ENCODE measurements at regions not wholly inside any gene's neighbourhood (a gene's known extent, or its start where the extent isn't known, plus 50 kb on each side); places are given as distances from the start of the nearest gene placed in this dataset.

GRCh38 chr13:43965459-43965845 lies 85.7 kb downstream of the LACC1 start:
- TF ChIP-seq CTCF (conservative IDR thresholded peaks at IDR 0.05; ENCODE audit: low read depth in 2 of 2) (no peak), EZH2 (IDR thresholded peaks at IDR 0.05; ENCODE audit: low read depth, unreplicated experiment) (no peak), CREB1 (CRISPR knock-in tag; IDR thresholded peaks at IDR 0.05; ENCODE audit: low read depth) (no peak), EZH2phosphoT487 (IDR thresholded peaks at IDR 0.05; ENCODE audit: unreplicated experiment) (no peak), STAT1 (IDR thresholded peaks at IDR 0.05; ENCODE audit: unreplicated experiment) (no peak), POLR2AphosphoS5 (IDR thresholded peaks at IDR 0.05; ENCODE audit: low read depth) (no peak), ZNF331 (CRISPR knock-in tag; IDR thresholded peaks at IDR 0.05; ENCODE audit: low read depth) (no peak), JUNB (IDR thresholded peaks at IDR 0.05; ENCODE audit: unreplicated experiment) (no peak), ZNF114 (CRISPR knock-in tag; IDR thresholded peaks at IDR 0.05) (no peak)
- TF ChIP-seq, protein P1, sequence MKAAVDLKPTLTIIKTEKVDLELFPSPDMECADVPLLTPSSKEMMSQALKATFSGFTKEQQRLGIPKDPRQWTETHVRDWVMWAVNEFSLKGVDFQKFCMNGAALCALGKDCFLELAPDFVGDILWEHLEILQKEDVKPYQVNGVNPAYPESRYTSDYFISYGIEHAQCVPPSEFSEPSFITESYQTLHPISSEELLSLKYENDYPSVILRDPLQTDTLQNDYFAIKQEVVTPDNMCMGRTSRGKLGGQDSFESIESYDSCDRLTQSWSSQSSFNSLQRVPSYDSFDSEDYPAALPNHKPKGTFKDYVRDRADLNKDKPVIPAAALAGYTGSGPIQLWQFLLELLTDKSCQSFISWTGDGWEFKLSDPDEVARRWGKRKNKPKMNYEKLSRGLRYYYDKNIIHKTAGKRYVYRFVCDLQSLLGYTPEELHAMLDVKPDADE (IDR thresholded peaks at IDR 0.05): no peak
- TF ChIP-seq, protein P2, sequence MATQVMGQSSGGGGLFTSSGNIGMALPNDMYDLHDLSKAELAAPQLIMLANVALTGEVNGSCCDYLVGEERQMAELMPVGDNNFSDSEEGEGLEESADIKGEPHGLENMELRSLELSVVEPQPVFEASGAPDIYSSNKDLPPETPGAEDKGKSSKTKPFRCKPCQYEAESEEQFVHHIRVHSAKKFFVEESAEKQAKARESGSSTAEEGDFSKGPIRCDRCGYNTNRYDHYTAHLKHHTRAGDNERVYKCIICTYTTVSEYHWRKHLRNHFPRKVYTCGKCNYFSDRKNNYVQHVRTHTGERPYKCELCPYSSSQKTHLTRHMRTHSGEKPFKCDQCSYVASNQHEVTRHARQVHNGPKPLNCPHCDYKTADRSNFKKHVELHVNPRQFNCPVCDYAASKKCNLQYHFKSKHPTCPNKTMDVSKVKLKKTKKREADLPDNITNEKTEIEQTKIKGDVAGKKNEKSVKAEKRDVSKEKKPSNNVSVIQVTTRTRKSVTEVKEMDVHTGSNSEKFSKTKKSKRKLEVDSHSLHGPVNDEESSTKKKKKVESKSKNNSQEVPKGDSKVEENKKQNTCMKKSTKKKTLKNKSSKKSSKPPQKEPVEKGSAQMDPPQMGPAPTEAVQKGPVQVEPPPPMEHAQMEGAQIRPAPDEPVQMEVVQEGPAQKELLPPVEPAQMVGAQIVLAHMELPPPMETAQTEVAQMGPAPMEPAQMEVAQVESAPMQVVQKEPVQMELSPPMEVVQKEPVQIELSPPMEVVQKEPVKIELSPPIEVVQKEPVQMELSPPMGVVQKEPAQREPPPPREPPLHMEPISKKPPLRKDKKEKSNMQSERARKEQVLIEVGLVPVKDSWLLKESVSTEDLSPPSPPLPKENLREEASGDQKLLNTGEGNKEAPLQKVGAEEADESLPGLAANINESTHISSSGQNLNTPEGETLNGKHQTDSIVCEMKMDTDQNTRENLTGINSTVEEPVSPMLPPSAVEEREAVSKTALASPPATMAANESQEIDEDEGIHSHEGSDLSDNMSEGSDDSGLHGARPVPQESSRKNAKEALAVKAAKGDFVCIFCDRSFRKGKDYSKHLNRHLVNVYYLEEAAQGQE (IDR thresholded peaks at IDR 0.05; ENCODE audit: unreplicated experiment): no peak
